GM18909 (cell line): ENCODE measurements at regions not wholly inside any gene's neighbourhood (a gene's known extent, or its start where the extent isn't known, plus 50 kb on each side); places are given as distances from the start of the nearest gene placed in this dataset.

Experiments
- ATAC-seq: cut with Tn5 transposase; IDR thresholded peaks from one replicate; pipeline ENCODE4 v1.9.1; 2021; ENCODE audit warnings: mild to moderate bottlenecking; ENCODE audit not compliant: unreplicated experiment, poor library complexity

GRCh38 chr17:72419866-72420774 is 299.3 kb downstream of the SOX9 start:
- peak; percentile 61 for ATAC-seq

DNA sequence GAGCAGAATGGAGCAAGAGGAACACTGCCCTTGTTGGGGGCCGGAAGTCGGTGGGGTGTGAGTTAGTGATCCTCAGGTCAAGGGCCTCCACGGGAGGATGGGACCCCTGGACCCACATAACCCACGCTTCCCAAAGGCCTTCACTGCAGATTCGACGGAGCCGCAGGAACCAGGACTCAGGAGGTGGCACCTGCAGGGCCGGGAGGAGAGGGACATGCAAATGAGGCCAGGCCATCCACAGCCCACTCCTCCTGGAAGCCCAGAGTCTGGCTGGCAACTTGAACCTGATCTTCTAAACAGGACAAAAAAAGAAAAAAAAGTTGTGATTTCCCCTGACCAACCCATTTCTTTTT is 299.9 kb downstream of the SOX9 start:
- no peak for ATAC-seq

DNA sequence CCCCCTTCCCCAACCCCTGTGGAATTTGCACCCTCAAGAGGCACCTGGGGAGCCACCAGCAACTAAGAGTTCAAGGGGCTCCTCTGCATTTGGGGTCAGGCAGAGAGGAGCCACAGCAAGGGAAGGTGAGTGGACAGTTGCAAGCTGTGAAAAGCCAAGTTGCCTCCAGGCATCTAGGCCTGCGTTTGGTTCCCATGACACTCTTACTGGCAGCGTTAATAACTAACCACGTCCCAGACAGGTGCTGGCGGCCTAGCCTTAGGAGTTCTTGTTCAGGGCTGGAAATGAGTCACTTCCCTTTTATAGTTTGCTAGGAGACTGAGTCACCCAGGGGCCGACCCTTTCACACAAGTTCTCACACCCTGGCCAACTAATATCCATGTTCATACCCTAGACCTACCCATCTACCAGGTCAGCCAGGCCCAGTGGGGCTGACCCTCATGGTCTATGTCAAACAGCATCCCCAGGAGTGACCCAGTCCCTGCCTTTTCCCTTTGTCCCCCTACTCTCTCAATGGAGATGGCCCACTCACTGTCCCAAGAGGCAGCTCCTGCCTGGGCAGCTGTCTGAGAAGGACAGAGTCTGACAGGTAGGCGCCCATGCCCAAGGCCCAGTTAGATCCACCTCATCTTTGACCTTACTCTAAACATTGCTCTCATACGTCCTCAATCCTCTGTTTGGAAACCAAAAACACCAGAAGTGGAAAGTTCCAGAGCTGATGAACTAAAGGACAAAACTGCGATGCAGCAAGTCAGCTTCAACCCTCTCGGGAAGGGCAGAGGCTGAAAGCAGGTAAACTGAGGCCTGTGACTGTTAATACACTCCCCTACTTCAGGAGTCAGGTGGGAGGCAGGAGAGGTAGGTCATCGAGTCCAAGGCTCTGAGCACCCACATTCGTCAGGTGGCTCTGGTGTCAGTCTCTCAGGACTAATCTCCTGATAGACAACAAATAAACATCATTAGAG is 300.6 kb downstream of the SOX9 start:
- ATAC-seq: peak; percentile 40

- peak; percentile 23 for ATAC-seq
Measured at GRCh38 chr17:72422204-72422504, 301.3 kb downstream of the SOX9 start.

DNA sequence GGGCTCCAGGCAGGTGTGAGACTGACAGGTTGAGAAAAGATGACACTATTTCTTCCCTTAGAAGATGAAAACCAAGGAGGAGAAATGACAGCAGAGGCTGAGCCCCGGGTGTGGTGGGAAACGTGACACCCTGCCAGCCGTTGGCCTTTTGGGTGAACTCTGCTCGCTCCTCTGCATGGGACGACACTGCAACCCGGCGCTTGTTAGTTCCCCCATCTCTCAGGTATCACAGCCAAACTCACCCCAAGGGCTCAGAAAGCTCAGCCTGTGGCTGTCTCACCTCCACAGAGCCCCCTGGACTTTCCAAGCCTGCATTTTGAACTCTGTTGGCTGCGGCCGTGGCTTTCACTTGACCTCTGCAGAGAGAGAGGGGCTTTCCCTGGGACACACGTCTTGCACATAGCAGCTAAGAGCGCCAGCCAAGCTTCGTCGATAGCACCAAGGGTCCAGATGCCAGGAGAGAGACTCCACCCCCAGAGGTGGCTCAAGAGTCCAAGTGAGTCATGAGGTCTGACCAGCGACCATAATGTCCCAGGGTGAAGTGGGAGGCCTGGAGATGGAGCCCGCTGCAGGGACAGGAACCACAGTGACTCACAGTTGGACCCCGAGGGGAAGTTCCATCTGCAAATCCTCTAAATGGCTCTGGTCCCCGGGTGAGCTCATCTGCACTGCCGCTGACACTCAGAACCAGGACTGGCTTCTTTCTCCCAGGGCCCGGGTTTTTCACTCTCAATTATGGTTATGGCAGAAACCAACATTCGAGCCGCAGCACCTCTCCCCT is 301.9 kb downstream of the SOX9 start:
- ATAC-seq: peak; percentile 52

GRCh38 chr17:72423286-72423589 is 302.4 kb downstream of the SOX9 start:
- ATAC-seq: no peak

GRCh38 chr17:72423718-72424117 is 302.9 kb downstream of the SOX9 start:
- no peak for ATAC-seq

DNA sequence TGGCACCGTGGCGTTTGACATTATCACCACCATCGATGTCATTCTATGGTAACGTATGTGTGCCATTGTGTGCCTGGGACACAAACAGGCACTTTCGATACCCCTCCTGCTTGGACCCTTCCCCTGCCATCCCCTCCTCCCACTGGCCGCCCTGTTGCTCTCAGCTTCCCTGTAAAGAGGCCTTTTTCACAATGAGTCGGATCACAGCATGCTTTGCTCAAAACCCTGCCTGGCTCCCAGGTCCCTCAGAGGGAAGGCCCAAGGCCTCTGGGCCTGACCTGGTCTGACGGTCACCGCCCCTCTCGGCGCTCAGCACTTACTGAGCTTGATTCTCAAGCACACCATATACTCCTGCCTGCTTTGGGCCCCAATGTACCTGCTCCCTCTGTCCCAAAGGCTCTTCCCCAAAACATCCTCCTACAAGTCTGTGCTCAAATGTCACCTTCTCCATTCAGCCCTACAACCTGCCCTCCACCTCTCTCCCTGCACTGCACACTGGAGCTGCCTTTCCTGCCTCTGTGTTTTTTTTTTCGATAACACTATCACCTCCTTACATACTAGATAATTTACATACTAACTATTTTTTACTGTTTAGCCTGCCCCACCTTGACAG is 303.8 kb downstream of the SOX9 start:
- ATAC-seq: no peak

GRCh38 chr17:72425133-72425793 is 304.4 kb downstream of the SOX9 start:
- no peak for ATAC-seq

- no peak for ATAC-seq
Measured at GRCh38 chr17:72425794-72426168, 305.0 kb downstream of the SOX9 start.

DNA sequence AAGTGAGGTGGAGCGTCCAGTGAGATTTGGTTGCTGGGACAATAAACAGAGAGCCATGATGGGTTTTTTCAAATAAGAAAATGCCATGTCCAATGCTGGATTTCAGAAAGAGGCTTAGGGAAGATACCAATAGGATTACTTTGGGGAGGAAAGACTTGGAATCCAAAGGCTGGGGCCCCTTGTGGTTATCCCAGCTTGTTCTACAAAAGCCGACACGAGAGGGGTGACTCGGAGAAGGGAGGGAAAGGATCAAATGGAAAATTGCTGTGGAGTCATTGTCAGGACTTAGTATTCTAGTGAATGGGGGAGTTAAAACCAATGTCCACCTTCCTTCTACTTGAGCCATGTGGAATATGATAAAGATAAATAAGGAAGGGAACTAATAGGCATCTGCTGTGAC is 305.5 kb downstream of the SOX9 start:
- no peak for ATAC-seq

DNA sequence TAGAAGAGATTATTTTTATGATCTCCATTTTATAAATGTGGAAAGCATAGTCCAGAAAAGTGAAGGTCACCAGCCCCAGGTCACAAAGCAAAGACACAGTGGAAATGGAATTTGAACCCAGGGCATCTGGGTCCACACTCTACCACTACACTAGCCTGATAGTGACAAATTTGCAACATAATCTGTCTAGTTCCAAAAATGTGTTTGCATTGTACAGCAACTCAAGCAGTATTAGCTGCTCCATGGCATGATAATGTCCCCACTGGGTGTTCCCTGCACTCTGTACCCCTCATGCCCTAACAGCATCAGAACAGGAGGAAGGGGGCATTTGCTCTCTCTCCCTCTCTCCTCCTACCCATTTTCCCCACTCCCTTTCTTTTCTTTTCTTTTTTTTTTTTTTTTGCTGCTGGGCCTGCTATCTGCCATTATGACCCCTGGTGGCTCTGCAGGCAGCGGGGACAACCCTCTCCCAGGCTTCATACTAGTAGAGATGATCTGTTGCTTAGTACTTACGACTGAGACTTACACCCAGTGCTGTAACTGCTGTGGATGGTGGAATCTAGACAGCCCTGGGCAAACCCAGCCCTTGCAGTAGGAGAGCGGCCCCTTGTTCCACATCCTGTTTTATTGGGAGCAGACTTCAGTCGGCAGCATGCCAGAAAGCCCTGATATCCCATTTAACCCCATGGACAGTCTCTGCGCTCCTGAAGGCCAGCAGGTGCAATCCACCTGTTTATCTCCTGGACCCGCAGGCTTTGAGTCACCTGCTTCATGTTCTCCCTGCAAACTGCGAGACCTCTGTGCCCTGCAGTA is 306.3 kb downstream of the SOX9 start:
- ATAC-seq: no peak

DNA sequence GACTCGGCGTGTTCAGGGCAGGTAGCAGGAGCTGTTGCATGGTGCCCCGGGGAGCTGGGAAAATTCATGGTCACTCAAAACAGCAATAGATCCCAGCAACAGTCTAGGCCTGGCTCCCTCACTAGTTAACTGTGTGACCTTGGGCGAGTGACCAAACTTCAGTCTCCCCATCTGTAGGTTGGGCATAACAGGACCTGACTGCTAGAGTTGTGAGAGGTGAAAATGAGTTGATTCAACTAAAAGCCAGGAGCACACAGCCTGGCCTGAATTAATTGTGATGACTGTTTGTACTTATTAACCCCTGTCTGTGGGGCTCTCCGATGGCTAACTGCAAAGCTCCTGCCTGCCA is 306.9 kb downstream of the SOX9 start:
- no peak for ATAC-seq

DNA sequence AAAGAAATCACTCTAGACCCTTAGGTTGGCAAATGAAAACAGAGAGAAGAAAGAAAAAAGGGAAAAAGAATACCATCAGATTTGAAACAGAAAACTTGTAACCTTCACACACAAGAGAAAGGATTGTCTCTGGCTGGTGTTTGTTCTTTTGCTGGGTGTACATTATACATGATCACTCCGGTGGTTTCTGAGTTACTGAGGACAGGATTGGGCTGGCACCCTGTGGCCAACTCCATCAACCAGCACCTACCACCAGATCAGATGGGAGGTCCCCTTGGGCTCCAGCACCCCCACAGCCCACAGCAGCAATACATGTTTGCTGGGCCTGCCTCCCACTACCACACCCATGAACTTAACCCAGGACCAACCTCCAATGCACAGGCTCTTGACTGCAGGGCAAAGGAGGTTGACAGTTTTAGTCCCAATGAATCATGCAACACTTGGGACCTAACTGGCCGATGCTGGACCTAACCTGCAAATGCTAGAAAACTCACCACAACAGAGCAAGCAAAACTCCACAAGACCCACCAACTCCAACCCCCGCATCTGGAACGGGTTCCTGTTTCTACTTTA is 308.3 kb downstream of the SOX9 start:
- ATAC-seq: no peak

GRCh38 chr17:72430611-72431432 is 310.0 kb downstream of the SOX9 start:
- no peak for ATAC-seq

GRCh38 chr17:72432143-72432621 is 311.4 kb downstream of the SOX9 start:
- no peak for ATAC-seq

DNA sequence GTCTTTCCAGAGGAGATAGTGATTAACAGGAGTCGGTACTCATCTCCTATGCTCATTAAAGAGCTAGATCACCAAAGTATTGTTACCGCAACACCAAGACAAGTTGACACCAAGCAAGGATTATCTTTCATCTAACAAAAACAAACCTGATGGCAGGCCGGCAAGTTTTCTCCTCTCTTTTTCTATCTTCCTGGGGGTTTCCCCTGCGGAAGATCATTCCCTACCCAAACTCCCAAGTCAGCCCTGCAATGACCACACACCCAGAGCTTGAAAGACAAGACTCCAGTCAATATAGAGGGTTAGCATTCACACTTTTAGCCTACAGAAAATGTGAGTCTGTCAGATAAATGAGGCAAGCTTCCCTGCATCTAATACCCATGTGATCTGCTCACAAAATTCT is 312.1 kb downstream of the SOX9 start:
- no peak for ATAC-seq

- ATAC-seq: no peak
Measured at GRCh38 chr17:72433797-72434196, 313.0 kb downstream of the SOX9 start.
